KMS-11 (cell line): ENCODE measurements at regions not wholly inside any gene's neighbourhood (a gene's known extent, or its start where the extent isn't known, plus 50 kb on each side); places are given as distances from the start of the nearest gene placed in this dataset.

Experiments used
- H2AFZ ChIP-seq: fragments of 200-600 bp; sonication (generic); 2 replicates; pipeline ENCODE4 v1.6.1; 2016; ENCODE audit warnings: antibody characterized with exemption, mixed run types, low read depth
- H3K27ac ChIP-seq: fragments of 200-600 bp; sonication (generic); 2 replicates; pipeline ENCODE4 v1.6.1; 2016; ENCODE audit warnings: mild to moderate bottlenecking, mixed run types
- H3K27me3 ChIP-seq: fragments of 200-600 bp; sonication (generic); 2 replicates; pipeline ENCODE4 v1.6.1; 2017; ENCODE audit warnings: mild to moderate bottlenecking, low read depth, mixed run types, moderate library complexity; ENCODE audit not compliant: insufficient read depth
- H3K36me3 ChIP-seq: fragments of 200-600 bp; sonication (generic); 2 replicates; pipeline ENCODE4 v1.6.1; 2017; ENCODE audit warnings: mild to moderate bottlenecking, mixed run types; ENCODE audit not compliant: insufficient read depth
- H3K4me1 ChIP-seq: fragments of 200-600 bp; sonication (generic); 2 replicates; pipeline ENCODE4 v1.6.1; 2016; ENCODE audit warnings: mild to moderate bottlenecking, low read depth, mixed run types; ENCODE audit not compliant: poor library complexity, severe bottlenecking
- H3K4me2 ChIP-seq: fragments of 200-600 bp; sonication (generic); 2 replicates; pipeline ENCODE4 v1.7.0; 2016; ENCODE audit warnings: mild to moderate bottlenecking, mixed run types
- H3K4me3 ChIP-seq: fragments of 200-600 bp; sonication (generic); IDR thresholded peaks from 2 replicates; pipeline ENCODE4 v1.6.1; 2017; ENCODE audit warnings: low read depth, low read length, mixed read lengths; ENCODE audit not compliant: insufficient read depth
- H3K79me2 ChIP-seq: fragments of 200-600 bp; sonication (generic); 2 replicates; pipeline ENCODE4 v1.6.1; 2016; ENCODE audit warnings: low read depth, mixed run types; ENCODE audit not compliant: insufficient read depth
- H3K9ac ChIP-seq: fragments of 200-600 bp; sonication (generic); 2 replicates; pipeline ENCODE4 v1.6.1; 2016; ENCODE audit warnings: mild to moderate bottlenecking, mixed run types
- H4K20me1 ChIP-seq: fragments of 200-600 bp; sonication (generic); 2 replicates; pipeline ENCODE4 v1.6.1; 2016; ENCODE audit warnings: mild to moderate bottlenecking, mixed run types; ENCODE audit not compliant: insufficient read depth
- CTCF ChIP-seq: fragments of 200-600 bp; sonication (generic); conservative IDR thresholded peaks from 2 replicates; pipeline ENCODE4 v1.6.1; 2017; ENCODE audit warnings: low read depth, mild to moderate bottlenecking, antibody characterized with exemption, low read length, moderate library complexity, mixed read lengths

DNA sequence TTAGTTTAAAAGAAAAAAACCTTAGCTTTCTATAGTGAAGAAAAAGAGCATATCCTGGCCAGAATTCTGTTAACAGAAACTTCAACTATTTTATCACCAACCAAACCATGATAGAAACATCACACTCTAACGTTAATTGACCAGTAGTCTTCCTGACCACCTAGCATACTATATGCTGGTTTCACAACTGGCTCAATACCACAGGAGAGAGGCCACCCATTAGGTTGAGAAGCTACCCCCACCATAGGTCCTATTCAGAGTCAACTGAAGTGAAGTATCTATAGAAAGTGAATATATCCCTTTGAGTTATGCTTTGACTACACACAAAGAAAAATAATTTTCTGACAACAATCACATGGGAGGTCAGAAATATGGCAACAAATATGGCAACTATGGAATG lies 85.2 kb upstream of the STK17B start:
- Histone ChIP-seq H3K27ac (no peak overlapping the region), H3K36me3 (no peaks in the 10 kb centered on the region), H4K20me1 (no peaks in the 10 kb centered on the region), H3K4me1 (peaks cover 8% of the 10 kb centered on the region), H2AFZ (no peak overlapping the region), H3K4me3 (no peak overlapping the region), H3K9ac (no peak overlapping the region), H3K4me2 (no peak overlapping the region), H3K79me2 (no peaks in the 10 kb centered on the region), H3K27me3 (no peaks in the 10 kb centered on the region)
- no peak for TF ChIP-seq CTCF

GRCh38 chr2:196257086-196257485 lies 85.7 kb upstream of the STK17B start:
- no peak overlapping the region for H2AFZ ChIP-seq
- H3K4me3 ChIP-seq: no peak overlapping the region
- H3K4me2 ChIP-seq: no peak overlapping the region

GRCh38 chr2:196258407-196258806 lies 87.0 kb upstream of the STK17B start:
- H3K9ac ChIP-seq: no peak overlapping the region
- H3K36me3 ChIP-seq: no peaks in the 10 kb centered on the region

More at GRCh38 chr2:196257086-196257485, 85.7 kb upstream of the STK17B start:
- peaks cover 13% of the 10 kb centered on the region for H3K4me1 ChIP-seq
- H3K79me2 ChIP-seq: no peaks in the 10 kb centered on the region
- H3K36me3 ChIP-seq: no peaks in the 10 kb centered on the region
- TF ChIP-seq CTCF: no peak
- no peak overlapping the region for H3K27ac ChIP-seq
- H4K20me1 ChIP-seq: no peaks in the 10 kb centered on the region
- H3K27me3 ChIP-seq: no peaks in the 10 kb centered on the region
- no peak overlapping the region for H3K9ac ChIP-seq

DNA sequence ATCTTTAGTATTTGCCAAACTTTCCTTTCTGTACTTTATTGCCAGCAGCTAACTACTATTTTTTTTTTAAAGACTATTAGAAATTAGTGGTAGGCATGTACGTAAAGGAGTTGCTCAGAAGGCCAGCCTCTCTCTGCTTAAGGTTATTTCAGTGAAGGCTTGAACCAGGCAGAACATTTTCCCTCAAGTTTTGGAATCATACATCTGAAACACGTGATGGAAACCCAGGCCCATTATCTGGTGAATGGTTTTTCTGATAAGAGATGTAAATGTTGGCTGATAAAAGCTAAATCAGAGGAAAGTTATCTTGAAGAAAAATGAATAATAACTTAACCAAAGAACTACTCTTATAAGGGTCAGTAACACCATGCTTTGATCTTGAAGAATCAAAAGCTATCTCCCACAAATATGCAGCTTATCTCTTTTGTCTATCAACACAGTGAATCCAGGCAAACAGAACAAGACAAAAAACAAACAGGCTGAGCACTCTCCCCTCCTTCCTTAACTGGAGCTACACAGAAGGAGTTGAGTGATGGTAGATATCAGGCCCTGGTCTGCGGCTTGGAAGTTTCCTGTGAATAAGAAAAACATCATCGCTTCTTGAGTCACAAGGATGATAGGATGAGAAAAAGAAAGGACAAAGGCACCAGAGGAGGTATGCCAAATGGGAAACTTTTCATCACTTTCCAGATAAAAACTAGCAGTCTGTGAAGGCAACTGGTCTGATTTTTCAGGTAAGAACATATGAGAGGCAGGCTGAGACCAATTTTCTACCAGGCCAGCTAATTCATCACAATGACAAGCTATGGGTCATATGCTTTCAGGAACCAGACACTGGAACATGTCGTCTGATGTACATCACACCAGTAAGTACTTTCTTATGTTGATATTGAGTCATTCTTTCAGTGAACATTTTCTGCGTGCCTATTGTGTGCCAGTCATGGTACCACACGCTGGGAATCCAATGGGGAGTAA lies 88.4 kb upstream of the STK17B start:
- Histone ChIP-seq H3K27ac (no peak overlapping the region), H3K36me3 (no peaks in the 10 kb centered on the region), H3K27me3 (no peaks in the 10 kb centered on the region), H4K20me1 (no peaks in the 10 kb centered on the region), H3K4me1 (peaks cover 38% of the 10 kb centered on the region), H3K4me3 (no peak overlapping the region), H3K9ac (no peak overlapping the region), H2AFZ (no peak overlapping the region), H3K79me2 (no peaks in the 10 kb centered on the region), H3K4me2 (no peak overlapping the region)
- TF ChIP-seq CTCF: no peak

More at GRCh38 chr2:196258407-196258806, 87.0 kb upstream of the STK17B start:
- Histone ChIP-seq H3K4me2 (no peak overlapping the region), H2AFZ (no peak overlapping the region), H3K4me1 (peaks cover 24% of the 10 kb centered on the region), H4K20me1 (no peaks in the 10 kb centered on the region), H3K4me3 (no peak overlapping the region), H3K27me3 (no peaks in the 10 kb centered on the region), H3K27ac (no peak overlapping the region), H3K79me2 (no peaks in the 10 kb centered on the region)
- no peak for TF ChIP-seq CTCF
